ENCODE measurements at regions not wholly inside any gene's neighbourhood (a gene's known extent, or its start where the extent isn't known, plus 50 kb on each side); places are given as distances from the start of the nearest gene placed in this dataset.

DNA sequence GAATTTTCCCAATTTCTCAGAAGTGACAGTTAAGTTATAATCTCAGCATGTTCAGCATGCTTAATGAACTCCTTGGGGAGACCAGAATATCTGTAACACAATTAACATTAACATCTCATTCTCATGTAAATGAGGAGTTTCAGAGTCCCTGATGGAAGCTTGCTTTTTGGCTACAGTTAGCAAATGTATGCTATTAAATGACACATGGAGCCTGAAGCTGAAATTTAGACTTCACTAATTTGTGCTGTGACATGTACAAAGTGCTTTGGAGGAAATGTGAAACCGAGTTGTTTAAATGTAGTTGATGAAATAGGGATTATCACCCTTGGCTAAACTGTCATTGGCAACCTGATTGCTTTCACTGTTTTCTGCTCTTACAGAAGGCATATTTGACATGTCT lies 2265.1 kb upstream of the PCDH20 start:
- H3K4me3 ChIP-seq (replicated peaks; ENCODE audit: low read depth, low read length): no peak overlapping the region

DNA sequence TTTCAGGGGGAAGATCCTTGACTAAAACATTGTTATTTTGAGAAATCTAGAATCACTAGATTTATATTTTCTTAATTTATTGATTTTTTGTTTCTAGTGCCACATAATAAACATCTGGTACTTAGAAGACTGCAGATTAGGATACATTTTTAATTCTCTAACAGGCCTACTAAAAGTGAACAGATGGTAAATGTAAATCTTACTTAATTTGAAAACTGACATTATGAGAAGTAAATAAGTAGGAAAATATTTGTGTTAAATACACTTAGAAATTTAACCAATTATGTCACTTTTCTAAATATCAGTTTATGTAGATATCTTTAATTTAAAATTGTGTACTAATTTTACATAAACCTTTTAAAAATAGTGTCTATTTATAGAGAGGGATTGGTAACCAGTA lies 2255.6 kb upstream of the PCDH20 start:
- H3K36me3 ChIP-seq (ENCODE audit: control insufficient read depth, insufficient read depth, low read length): no peaks in the 10 kb centered on the region
- H3K4me3 ChIP-seq (replicated peaks; ENCODE audit: low read depth, low read length): no peak overlapping the region
- no peaks in the 10 kb centered on the region for H3K27me3 ChIP-seq (replicated peaks; ENCODE audit: control insufficient read depth, insufficient read depth, low read length)
- no peak for DNase-seq (ENCODE audit: extremely low read depth, insufficient read length)
- TF ChIP-seq, protein P1, sequence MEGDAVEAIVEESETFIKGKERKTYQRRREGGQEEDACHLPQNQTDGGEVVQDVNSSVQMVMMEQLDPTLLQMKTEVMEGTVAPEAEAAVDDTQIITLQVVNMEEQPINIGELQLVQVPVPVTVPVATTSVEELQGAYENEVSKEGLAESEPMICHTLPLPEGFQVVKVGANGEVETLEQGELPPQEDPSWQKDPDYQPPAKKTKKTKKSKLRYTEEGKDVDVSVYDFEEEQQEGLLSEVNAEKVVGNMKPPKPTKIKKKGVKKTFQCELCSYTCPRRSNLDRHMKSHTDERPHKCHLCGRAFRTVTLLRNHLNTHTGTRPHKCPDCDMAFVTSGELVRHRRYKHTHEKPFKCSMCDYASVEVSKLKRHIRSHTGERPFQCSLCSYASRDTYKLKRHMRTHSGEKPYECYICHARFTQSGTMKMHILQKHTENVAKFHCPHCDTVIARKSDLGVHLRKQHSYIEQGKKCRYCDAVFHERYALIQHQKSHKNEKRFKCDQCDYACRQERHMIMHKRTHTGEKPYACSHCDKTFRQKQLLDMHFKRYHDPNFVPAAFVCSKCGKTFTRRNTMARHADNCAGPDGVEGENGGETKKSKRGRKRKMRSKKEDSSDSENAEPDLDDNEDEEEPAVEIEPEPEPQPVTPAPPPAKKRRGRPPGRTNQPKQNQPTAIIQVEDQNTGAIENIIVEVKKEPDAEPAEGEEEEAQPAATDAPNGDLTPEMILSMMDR (IDR thresholded peaks at IDR 0.05; ENCODE audit: insufficient read depth, low read length, poor library complexity, severe bottlenecking): no peak

More for the DNA sequence above, 2265.1 kb upstream of the PCDH20 start:
- TF ChIP-seq, protein P1 (IDR thresholded peaks at IDR 0.05; ENCODE audit: insufficient read depth, low read length, poor library complexity, severe bottlenecking): no peak
- no peak for DNase-seq (ENCODE audit: extremely low read depth, insufficient read length)
- Histone ChIP-seq H3K36me3 (ENCODE audit: control insufficient read depth, insufficient read depth, low read length) (no peaks in the 10 kb centered on the region), H3K27me3 (replicated peaks; ENCODE audit: control insufficient read depth, insufficient read depth, low read length) (no peaks in the 10 kb centered on the region)

- TF ChIP-seq, protein P1 (IDR thresholded peaks at IDR 0.05; ENCODE audit: insufficient read depth, low read length, poor library complexity, severe bottlenecking): no peak
Observed at GRCh38 chr13:63651394-63651793, 2235.7 kb upstream of the PCDH20 start.

DNA sequence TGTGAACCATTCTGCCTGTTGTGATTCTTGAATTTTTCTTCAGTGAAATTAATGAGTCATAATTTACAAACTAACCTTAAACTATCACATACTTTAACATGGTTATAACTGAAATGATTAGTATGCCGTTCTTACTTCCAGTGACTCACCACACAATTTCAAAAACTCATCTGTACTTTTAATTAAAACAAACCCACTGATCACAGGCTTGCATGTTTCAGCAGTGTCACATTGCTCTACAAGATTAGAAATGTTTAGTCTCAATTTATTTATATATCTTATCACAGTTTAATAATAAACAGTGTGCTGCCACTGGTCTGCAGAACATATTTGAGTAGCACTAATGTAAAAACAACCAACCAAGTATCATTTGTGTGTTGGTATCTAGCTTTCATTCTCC lies 2227.9 kb upstream of the PCDH20 start:
- TF ChIP-seq, protein P1 (IDR thresholded peaks at IDR 0.05; ENCODE audit: insufficient read depth, low read length, poor library complexity, severe bottlenecking): no peak
- no peak for DNase-seq (ENCODE audit: extremely low read depth, insufficient read length)
- no peak overlapping the region for H3K4me3 ChIP-seq (replicated peaks; ENCODE audit: low read depth, low read length)
- H3K27me3 ChIP-seq (replicated peaks; ENCODE audit: control insufficient read depth, insufficient read depth, low read length): no peaks in the 10 kb centered on the region
- no peaks in the 10 kb centered on the region for H3K36me3 ChIP-seq (ENCODE audit: control insufficient read depth, insufficient read depth, low read length)

More at GRCh38 chr13:63651394-63651793, 2235.7 kb upstream of the PCDH20 start:
- no peaks in the 10 kb centered on the region for H3K36me3 ChIP-seq (ENCODE audit: control insufficient read depth, insufficient read depth, low read length)
- no peak for DNase-seq (ENCODE audit: extremely low read depth, insufficient read length)
- H3K4me3 ChIP-seq (replicated peaks; ENCODE audit: low read depth, low read length): no peak overlapping the region
- no peaks in the 10 kb centered on the region for H3K27me3 ChIP-seq (replicated peaks; ENCODE audit: control insufficient read depth, insufficient read depth, low read length)

- H3K36me3 ChIP-seq (ENCODE audit: control insufficient read depth, insufficient read depth, low read length): no peaks in the 10 kb centered on the region
- TF ChIP-seq, protein P1 (IDR thresholded peaks at IDR 0.05; ENCODE audit: insufficient read depth, low read length, poor library complexity, severe bottlenecking): peak; percentile 27
- H3K27me3 ChIP-seq (replicated peaks; ENCODE audit: control insufficient read depth, insufficient read depth, low read length): no peaks in the 10 kb centered on the region
- H3K4me3 ChIP-seq (replicated peaks; ENCODE audit: low read depth, low read length): peak overlapping the region; percentile 57
- peak; percentile 2 for DNase-seq (ENCODE audit: extremely low read depth, insufficient read length)
Observed at GRCh38 chr13:63636316-63636993, 2220.8 kb upstream of the PCDH20 start.
